Right lobe of liver (tissue), 4 donors: ENCODE measurements at regions not wholly inside any gene's neighbourhood (a gene's known extent, or its start where the extent isn't known, plus 50 kb on each side); places are given as distances from the start of the nearest gene placed in this dataset.

Experiments
- CTCF ChIP-seq, 4 donors: fragments of 200-600 bp in 3 of 4; fragments of 450-650 bp in 1 of 4; IDR thresholded peaks; one replicate each; pipeline versions ENCODE4 v1.5.1 to v1.8.0; 2016 to 2022; ENCODE audit warnings: antibody characterized with exemption in 4 of 4, mild to moderate bottlenecking in 2 of 4
- POLR2A ChIP-seq: fragments of 450-650 bp; IDR thresholded peaks from one replicate; pipeline ENCODE4 v1.6.1; 2017; ENCODE audit warnings: antibody characterized with exemption, mild to moderate bottlenecking
- donor health status: DM: no; HTN: no; CAD: no.
- donor health status: DM: no; HTN: no; CAD: no.
- donor health status: DM: no; HTN: yes; CAD: no.

- TF ChIP-seq CTCF (IDR thresholded peaks at IDR 0.05) (no peak), POLR2A (no peak)
Measured at GRCh38 chr12:38985961-38986360, 80.6 kb upstream of the CPNE8 start.
